ENCODE measurements at regions not wholly inside any gene's neighbourhood (a gene's known extent, or its start where the extent isn't known, plus 50 kb on each side); places are given as distances from the start of the nearest gene placed in this dataset.
"Not testable (repeated sequence)": the region's sequence is repeated elsewhere in the genome, so short reads cannot be mapped to it uniquely, and the experiment has no call there.

GRCh38 chr5:166909040-166909439, 1382.4 kb upstream of the WWC1 start:
- no peak for DNase-seq (ENCODE audit: low read depth)

DNA sequence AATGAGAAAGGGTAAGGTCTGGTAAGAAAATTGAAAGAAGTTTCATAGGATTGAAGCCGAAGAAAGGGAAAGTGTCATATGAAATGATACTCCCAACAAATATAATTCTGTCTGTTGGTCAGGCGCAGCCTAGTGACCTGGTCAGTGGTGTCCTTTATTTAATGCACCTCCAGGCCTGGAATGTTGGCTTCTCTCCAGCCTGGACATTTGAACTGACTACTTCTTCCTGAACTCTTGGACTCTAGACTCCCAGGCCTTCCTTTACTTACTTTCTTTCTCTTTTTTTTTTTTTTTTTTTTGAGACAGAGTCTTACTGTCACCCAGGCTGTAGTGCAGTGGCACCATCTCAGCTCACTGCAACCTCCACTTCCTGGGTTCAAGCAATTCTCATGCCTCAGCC, 1381.5 kb upstream of the WWC1 start:
- DNase-seq (ENCODE audit: low read depth): no peak

DNA sequence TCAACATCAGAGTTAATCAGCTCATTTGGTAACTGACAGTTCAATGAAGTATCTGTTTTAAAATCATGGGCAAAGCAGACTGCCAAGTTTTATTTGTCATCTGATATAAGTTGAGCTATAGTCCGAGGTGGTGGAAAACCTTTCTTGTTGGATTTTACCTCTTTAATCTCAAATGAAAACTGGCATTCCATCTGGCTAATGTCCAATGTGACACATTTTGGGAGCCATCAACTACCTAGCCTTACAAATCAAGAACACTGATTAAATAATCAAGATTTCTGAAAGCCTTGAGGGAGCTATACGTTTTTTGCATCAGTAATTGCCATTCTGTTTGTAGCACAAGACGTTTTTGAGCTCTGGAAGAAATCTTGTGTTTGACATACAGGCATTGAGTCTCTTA, 1380.5 kb upstream of the WWC1 start:
- no peak for DNase-seq (ENCODE audit: low read depth)

DNA sequence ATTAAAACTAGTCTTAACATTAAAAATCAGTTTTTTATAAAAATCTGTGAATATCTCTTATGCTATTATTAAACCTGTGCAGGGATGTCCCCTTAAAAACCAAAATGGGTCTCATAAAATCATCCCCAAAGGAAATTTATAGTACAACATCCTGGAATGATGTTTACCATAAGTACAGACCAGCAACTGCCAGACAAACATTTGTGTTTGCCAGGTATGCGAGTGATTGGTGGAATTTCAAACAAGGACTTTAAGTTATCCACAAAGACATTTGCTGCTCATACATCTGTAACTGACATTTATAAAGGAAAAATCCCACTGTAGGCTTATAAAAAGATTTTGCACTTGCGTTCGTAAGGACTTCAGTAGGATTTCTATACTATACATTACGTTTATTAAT, 1375.4 kb upstream of the WWC1 start:
- no peak for DNase-seq (ENCODE audit: low read depth)

- DNase-seq (ENCODE audit: low read depth): no peak
Measured at GRCh38 chr5:166926138-166926537, 1365.3 kb upstream of the WWC1 start.

DNA sequence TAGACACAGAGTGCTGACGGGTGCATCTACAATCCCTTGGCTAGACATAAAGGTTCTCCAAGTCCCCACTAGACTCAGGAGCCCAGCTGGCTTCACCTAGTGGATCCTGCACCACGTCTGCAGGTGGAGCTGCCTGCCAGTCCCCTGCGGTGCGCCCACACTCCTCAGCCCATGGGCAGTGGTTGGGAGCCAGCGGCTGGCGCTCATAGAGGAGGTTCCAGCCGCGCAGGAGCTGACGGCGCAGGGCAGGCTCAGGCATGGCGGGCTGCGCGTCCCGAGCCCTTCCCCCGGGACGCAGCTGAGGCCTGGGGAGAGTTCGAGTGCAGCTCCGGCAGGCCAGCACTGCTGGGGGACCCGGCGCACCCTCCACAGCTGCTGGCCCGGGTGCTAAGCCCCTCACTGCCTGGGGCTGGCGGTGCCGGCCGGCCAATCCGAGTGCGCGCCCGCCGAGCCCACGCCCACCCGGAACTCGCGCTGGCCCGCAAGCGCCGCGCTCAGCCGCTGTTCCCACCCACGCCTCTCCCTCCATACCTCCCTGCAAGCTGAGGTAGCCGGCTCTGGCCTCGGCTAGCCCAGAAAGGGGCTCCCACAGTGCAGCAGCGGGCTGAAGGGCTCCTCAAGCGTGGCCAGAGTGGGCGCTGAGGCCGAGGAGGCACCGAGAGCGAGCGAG, 1364.5 kb upstream of the WWC1 start:
- DNase-seq (ENCODE audit: low read depth): not testable (repeated sequence)

GRCh38 chr5:166936351-166936750, 1355.1 kb upstream of the WWC1 start:
- DNase-seq (ENCODE audit: low read depth): no peak

DNA sequence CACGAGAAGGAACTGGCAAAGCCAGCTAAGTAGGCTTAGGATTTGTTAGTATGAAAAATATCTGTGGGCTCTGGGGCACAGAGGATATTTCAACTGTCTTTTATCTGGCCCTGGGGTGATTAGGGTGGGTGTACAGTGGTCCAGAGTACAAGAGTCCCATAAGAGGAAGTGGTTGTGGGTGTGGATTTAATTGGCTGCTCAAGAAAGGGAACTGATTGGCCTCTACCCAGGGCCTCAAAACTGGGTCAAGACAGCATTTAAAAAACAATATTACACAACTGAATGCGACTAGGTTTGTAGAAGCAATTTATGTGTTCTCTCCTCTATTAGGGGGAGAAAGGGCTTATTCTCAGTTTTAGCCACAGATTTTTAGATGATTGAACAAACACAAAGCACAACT, 1353.4 kb upstream of the WWC1 start:
- no peak for DNase-seq (ENCODE audit: low read depth)

DNA sequence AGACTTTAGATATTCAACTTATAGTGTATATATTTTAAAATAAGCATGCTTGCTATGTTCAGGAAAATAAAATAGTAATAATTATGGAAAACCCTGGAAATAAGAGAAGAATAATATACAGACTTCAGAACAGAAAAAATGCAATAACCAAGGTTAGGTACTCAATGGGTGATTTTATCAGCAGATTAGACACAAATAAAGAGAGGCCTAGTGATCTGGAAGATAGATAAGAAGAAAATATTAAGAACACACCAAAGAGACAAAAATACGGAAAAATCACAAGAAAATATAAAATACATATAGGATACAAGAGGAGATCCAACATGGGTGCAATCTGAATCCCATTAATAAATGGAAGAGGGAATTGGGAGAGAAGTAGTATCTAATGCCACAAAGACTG, 1348.5 kb upstream of the WWC1 start:
- no peak for DNase-seq (ENCODE audit: low read depth)

GRCh38 chr5:166947045-166947444, 1344.4 kb upstream of the WWC1 start:
- DNase-seq (ENCODE audit: low read depth): no peak

GRCh38 chr5:166948679-166949078, 1342.8 kb upstream of the WWC1 start:
- DNase-seq (ENCODE audit: low read depth): no peak

- no peak for DNase-seq (ENCODE audit: low read depth)
Measured at GRCh38 chr5:166952048-166952447, 1339.4 kb upstream of the WWC1 start.

DNA sequence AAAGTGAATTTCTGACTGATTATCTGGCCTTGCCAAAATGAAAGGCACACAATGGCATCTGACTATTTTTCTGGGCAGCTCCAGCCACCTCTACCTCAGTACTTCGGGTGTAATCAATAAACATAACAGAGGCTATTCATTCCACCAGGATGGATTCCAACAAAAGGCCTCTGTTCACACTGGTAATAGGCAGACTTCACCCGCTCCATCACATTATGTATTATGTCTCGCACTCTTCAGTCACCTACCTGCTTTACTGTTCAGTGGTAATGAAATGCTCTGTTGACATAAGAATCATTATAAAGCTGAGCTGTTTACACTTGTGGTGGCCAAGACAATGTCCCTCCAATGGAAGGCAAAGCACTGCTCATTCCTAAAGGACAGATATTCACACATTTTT, 1333.7 kb upstream of the WWC1 start:
- no peak for DNase-seq (ENCODE audit: low read depth)

GRCh38 chr5:166959766-166960165, 1331.7 kb upstream of the WWC1 start:
- no peak for DNase-seq (ENCODE audit: low read depth)

GRCh38 chr5:166961028-166961427, 1330.4 kb upstream of the WWC1 start:
- no peak for DNase-seq (ENCODE audit: low read depth)

GRCh38 chr5:166961913-166962312, 1329.5 kb upstream of the WWC1 start:
- DNase-seq (ENCODE audit: low read depth): no peak

DNA sequence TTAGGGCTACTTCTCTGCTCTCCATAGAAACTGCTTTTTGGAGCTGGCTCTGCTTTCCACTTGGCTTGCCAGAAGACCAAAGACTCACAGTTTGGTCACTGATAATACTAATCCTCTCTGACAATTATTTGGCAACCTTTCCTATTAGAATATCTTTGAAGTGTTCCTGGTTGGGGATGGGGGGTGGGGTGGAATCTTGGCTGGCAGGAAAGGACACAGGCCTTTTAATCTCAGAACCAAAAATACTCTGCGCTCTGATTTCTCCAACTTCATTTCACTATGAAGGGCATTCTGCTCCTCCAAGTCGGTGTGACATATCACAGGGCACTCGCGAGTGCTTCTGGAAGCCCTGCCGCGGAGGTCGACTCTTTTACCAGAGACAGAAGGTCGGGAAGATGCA, 1329.0 kb upstream of the WWC1 start:
- DNase-seq (ENCODE audit: low read depth): no peak

DNA sequence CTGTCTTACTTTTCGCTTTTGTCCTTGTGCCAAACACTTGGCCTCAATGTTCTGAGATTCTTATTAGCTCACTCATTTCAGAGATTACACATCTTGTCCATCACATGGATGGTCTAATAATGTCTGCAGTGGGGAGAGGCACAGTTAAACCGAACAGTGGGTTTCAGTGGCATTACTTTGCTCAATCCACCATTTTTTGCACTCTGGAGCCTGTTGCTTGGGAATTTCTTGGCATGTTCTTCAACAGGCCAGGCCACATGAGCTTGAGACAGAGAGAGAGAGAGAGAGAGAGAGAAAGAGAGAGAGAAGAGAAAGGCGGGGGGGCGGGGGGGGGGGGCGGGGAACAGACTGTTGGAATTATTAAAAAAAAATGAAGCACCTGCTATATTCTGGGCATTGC, 1327.8 kb upstream of the WWC1 start:
- DNase-seq (ENCODE audit: low read depth): no peak

- DNase-seq (ENCODE audit: low read depth): no peak
Measured at GRCh38 chr5:166977911-166978422, 1313.5 kb upstream of the WWC1 start.

- DNase-seq (ENCODE audit: low read depth): no peak
Measured at GRCh38 chr5:166979307-166979895, 1312.0 kb upstream of the WWC1 start.

GRCh38 chr5:166980666-166981065, 1310.8 kb upstream of the WWC1 start:
- DNase-seq (ENCODE audit: low read depth): no peak

DNA sequence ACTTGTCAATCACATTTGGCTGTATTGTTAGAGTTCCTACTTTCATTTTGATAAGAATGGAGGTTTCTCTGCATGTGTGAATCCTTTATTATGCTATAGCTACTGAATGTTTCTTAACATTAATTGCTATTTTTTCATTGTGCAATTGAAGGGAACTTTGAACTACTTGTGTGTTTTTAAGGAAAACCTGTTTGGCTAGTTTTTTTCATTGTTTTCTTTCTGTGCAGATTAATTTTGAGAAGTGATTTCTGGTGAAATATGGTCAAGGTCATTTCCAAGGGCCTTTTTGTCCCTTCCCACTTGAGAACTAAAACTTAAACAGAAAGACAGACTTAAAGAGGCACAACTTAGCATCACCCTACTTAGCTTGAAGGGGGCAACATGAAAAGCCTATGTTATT, 1309.2 kb upstream of the WWC1 start:
- no peak for DNase-seq (ENCODE audit: low read depth)

- DNase-seq (ENCODE audit: low read depth): no peak
Measured at GRCh38 chr5:166991601-166992000, 1299.8 kb upstream of the WWC1 start.

DNA sequence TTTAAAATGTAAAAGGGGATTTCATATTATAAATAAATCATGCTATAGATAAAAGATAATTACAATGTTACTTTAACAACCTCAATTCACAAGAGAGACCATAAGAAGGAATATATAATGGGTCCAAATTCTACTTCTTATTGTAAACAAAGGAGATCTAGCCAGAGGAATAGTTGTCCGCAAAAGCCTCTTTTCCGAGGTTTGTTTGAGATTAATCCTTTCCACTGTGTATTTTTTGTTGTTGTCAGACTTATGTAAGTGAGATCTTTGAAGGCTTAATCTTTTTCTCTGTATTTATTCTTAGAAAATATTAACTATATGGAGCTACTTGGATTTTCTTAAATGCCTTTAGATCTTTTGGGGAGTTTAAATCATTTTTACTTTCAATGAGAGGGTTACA, 1299.3 kb upstream of the WWC1 start:
- no peak for DNase-seq (ENCODE audit: low read depth)

All from LHCN-M2 (cell line).